K562 (cell line): ENCODE measurements at regions not wholly inside any gene's neighbourhood (a gene's known extent, or its start where the extent isn't known, plus 50 kb on each side); places are given as distances from the start of the nearest gene placed in this dataset.

Source experiments
- CREB3 ChIP-seq: fragments of 450-650 bp; conservative IDR thresholded peaks from 2 replicates; pipeline ENCODE4 v1.6.1; 2016; ENCODE audit warnings: missing genetic modification characterization, low read depth, mild to moderate bottlenecking, missing compliant biosample characterization, moderate library complexity
- E2F1 ChIP-seq: sonication (generic); formaldehyde crosslinking; IDR thresholded peaks from 2 replicates; pipeline ENCODE4 v1.8.1; 2023; ENCODE audit warnings: mild to moderate bottlenecking, missing genetic modification reagents, moderate library complexity
- E2F8 ChIP-seq: fragments of 450-650 bp; IDR thresholded peaks from 2 replicates; pipeline ENCODE4 v1.7.1; 2018; ENCODE audit warnings: mild to moderate bottlenecking, low read depth; ENCODE audit not compliant: partially characterized antibody
- HMBOX1 ChIP-seq: sonication (generic); IDR thresholded peaks from 2 replicates; pipeline ENCODE4 v1.6.1; 2016
- NFYB ChIP-seq: IDR thresholded peaks from 2 replicates; pipeline ENCODE4 v1.6.1; 2011; ENCODE audit warnings: mild to moderate bottlenecking, moderate library complexity; ENCODE audit not compliant: insufficient read length; ENCODE audit errors: extremely low read depth
- PATZ1 ChIP-seq: fragments of 250-450 bp; sonication (Bioruptor Pico); IDR thresholded peaks from 2 replicates; pipeline ENCODE4 v1.5.0; 2020; ENCODE audit warnings: mild to moderate bottlenecking, borderline replicate concordance
- SP2 ChIP-seq: IDR thresholded peaks from 2 replicates; pipeline ENCODE4 v1.6.1; 2011; ENCODE audit warnings: mild to moderate bottlenecking, low read depth, low read length, moderate library complexity; ENCODE audit not compliant: poor library complexity, severe bottlenecking; ENCODE audit errors: extremely low read depth
- STAT5B ChIP-seq: fragments of 250-450 bp; sonication (Bioruptor Pico); IDR thresholded peaks from 2 replicates; pipeline ENCODE4 v1.8.0; 2021; ENCODE audit warnings: mild to moderate bottlenecking, inconsistent platforms
- THRAP3 ChIP-seq: fragments of 450-650 bp; IDR thresholded peaks from 2 replicates; pipeline ENCODE4 v1.6.1; 2016; ENCODE audit warnings: mild to moderate bottlenecking, inconsistent platforms, borderline replicate concordance
- YBX1 ChIP-seq: fragments of 450-650 bp; IDR thresholded peaks from 2 replicates; pipeline ENCODE4 v1.7.1; 2016; ENCODE audit warnings: mild to moderate bottlenecking
- ZC3H11A ChIP-seq: IDR thresholded peaks from 2 replicates; pipeline ENCODE4 v1.6.1; 2012; ENCODE audit warnings: low read depth, low read length, improper control_type of control experiment

GRCh38 chr1:37137601-37138000 lies 103.3 kb upstream of the GRIK3 start (continued):
- no peak for TF ChIP-seq E2F8
- TF ChIP-seq THRAP3: no peak
- TF ChIP-seq NFYB: no peak
- no peak for TF ChIP-seq YBX1
- TF ChIP-seq CREB3 (tag): no peak
- no peak for TF ChIP-seq STAT5B
- no peak for TF ChIP-seq SP2
- no peak for TF ChIP-seq PATZ1 (CRISPR knock-in tag)
- no peak for TF ChIP-seq E2F1 (CRISPR knock-in tag)
- TF ChIP-seq ZC3H11A: no peak
- TF ChIP-seq HMBOX1: no peak
- TF ChIP-seq, all 486 proteins: peak for 0
